IMR-90 (cell line): ENCODE measurements at regions not wholly inside any gene's neighbourhood (a gene's known extent, or its start where the extent isn't known, plus 50 kb on each side); places are given as distances from the start of the nearest gene placed in this dataset.

Experiments used
- ATAC-seq: fragments of 200-7000 bp; cut with Tn5 transposase; 2 replicates; pipeline ENCODE4 v1.9.1; 2020; ENCODE audit warnings: low read depth, mild to moderate bottlenecking, moderate library complexity
- BruUV-seq: library from RNA; stranded (reverse); fragments of 400-500 nt; replicated peaks from 2 replicates; lab custom pipeline; 2021; lab: Mats Ljungman, UMichigan
- CTCF ChIA-PET: fragments of 300-600 bp; formaldehyde crosslinking; extraction: SDS; loops from one replicate; lab custom pipeline; 2021; ENCODE audit warnings: antibody characterized with exemption; lab: Yijun Ruan, JAX
- POLR2A ChIA-PET: fragments of 300-600 bp; sonication (Branson Sonifier 250); formaldehyde crosslinking; loops from one replicate; lab custom pipeline; 2022; ENCODE audit warnings: antibody characterized with exemption; ENCODE audit not compliant: unreplicated experiment; lab: Charles Lee
- DNase-seq: peaks from one replicate; pipeline ENCODE4 v3.0.0; 2013
- H2AFZ ChIP-seq: replicated peaks from 2 replicates; pipeline ENCODE3; 2013; ENCODE audit warnings: low read length, mild to moderate bottlenecking; ENCODE audit not compliant: poor library complexity
- H2AK5ac ChIP-seq: 2 replicates; pipeline ENCODE4 v1.6.1; 2013; ENCODE audit warnings: low read depth, low read length, inconsistent platforms
- H2AK9ac ChIP-seq: replicated peaks from 2 replicates; pipeline ENCODE3; 2013; ENCODE audit warnings: mild to moderate bottlenecking, low read depth, low read length, moderate library complexity; ENCODE audit not compliant: poor library complexity
- H2BK120ac ChIP-seq: 2 replicates; pipeline ENCODE4 v1.6.1; 2013; ENCODE audit warnings: low read depth, low read length, inconsistent platforms
- H2BK15ac ChIP-seq: 3 replicates; pipeline ENCODE4 v1.6.1; 2013; ENCODE audit warnings: low read depth, low read length, inconsistent platforms
- H2BK20ac ChIP-seq: 2 replicates; pipeline ENCODE4 v1.6.1; 2013; ENCODE audit warnings: low read depth, mild to moderate bottlenecking, inconsistent platforms, low read length, moderate library complexity
- H2BK5ac ChIP-seq: 2 replicates; pipeline ENCODE4 v1.6.1; 2013; ENCODE audit warnings: mild to moderate bottlenecking, low read depth, low read length, inconsistent platforms; ENCODE audit not compliant: poor library complexity, severe bottlenecking
- H3K14ac ChIP-seq: replicated peaks from 2 replicates; pipeline ENCODE4 v1.6.1; 2013; ENCODE audit warnings: low read depth, low read length, inconsistent platforms
- H3K18ac ChIP-seq: 2 replicates; pipeline ENCODE4 v1.6.1; 2013; ENCODE audit warnings: low read depth, low read length, control low read depth
- H3K23ac ChIP-seq: 2 replicates; pipeline ENCODE4 v1.6.1; 2013; ENCODE audit warnings: low read depth, low read length, inconsistent platforms
- H3K27ac ChIP-seq: 2 replicates; pipeline ENCODE4 v1.5.1; 2013; ENCODE audit warnings: mild to moderate bottlenecking, control low read depth, low read length; ENCODE audit not compliant: insufficient read depth
- H3K27me3 ChIP-seq: 2 replicates; pipeline ENCODE4 v1.6.1; 2013; ENCODE audit warnings: low read length; ENCODE audit not compliant: control insufficient read depth, insufficient read depth
- H3K36me3 ChIP-seq: 2 replicates; pipeline ENCODE4 v1.6.1; 2013; ENCODE audit warnings: low read length, mixed read lengths; ENCODE audit not compliant: control insufficient read depth, insufficient read depth
- H3K4ac ChIP-seq: 2 replicates; pipeline ENCODE4 v1.6.1; 2013; ENCODE audit warnings: low read depth, low read length, inconsistent platforms
- H3K4me1 ChIP-seq: 2 replicates; pipeline ENCODE4 v1.6.1; 2013; ENCODE audit warnings: low read length, mixed read lengths; ENCODE audit not compliant: control insufficient read depth, insufficient read depth
- H3K4me2 ChIP-seq: 2 replicates; pipeline ENCODE4 v1.6.1; 2013; ENCODE audit warnings: low read depth, mild to moderate bottlenecking, control low read depth, low read length, moderate library complexity
- H3K4me3 ChIP-seq: 2 replicates; pipeline ENCODE4 v1.5.1; 2013; ENCODE audit warnings: low read depth, mild to moderate bottlenecking, control low read depth, low read length, moderate library complexity; ENCODE audit not compliant: insufficient read depth
- H3K56ac ChIP-seq: 2 replicates; pipeline ENCODE4 v1.6.1; 2013; ENCODE audit warnings: low read length, inconsistent platforms; ENCODE audit not compliant: insufficient read depth; ENCODE audit errors: extremely low read depth
- H3K79me1 ChIP-seq, 2 experiments: 2 replicates each; pipeline ENCODE4 v1.6.1; 2013; ENCODE audit warnings: low read length in 2 of 2, inconsistent platforms in 1 of 2, low read depth in 1 of 2
- H3K9ac ChIP-seq: 2 replicates; pipeline ENCODE4 v1.6.1; 2013; ENCODE audit warnings: low read depth, low read length, control low read depth
- H3K9me1 ChIP-seq: 2 replicates; pipeline ENCODE4 v1.6.1; 2013; ENCODE audit warnings: low read length, inconsistent platforms; ENCODE audit not compliant: insufficient read depth
- H3K9me3 ChIP-seq: 2 replicates; pipeline ENCODE4 v1.6.1; 2013; ENCODE audit warnings: low read length; ENCODE audit not compliant: control insufficient read depth, insufficient read depth
- H4K20me1 ChIP-seq: 2 replicates; pipeline ENCODE4 v1.6.1; 2013; ENCODE audit warnings: low read length, inconsistent platforms; ENCODE audit not compliant: insufficient read depth
- H4K5ac ChIP-seq: 2 replicates; pipeline ENCODE4 v1.6.1; 2013; ENCODE audit warnings: mild to moderate bottlenecking, low read depth, low read length, control low read depth
- H4K8ac ChIP-seq, 2 experiments: 2 replicates each; pipeline ENCODE4 v1.6.1; 2013; ENCODE audit warnings: low read depth in 2 of 2, low read length in 2 of 2, control low read depth in 1 of 2, inconsistent platforms in 1 of 2
- H4K91ac ChIP-seq: 2 replicates; pipeline ENCODE4 v1.6.1; 2013; ENCODE audit warnings: low read depth, low read length, inconsistent platforms; ENCODE audit not compliant: insufficient read depth
- CEBPB ChIP-seq: IDR thresholded peaks from 2 replicates; pipeline ENCODE4 v1.6.1; 2012; ENCODE audit warnings: low read depth, low read length, improper control_type of control experiment
- WGBS, 2 experiments: methylation state at CpG; one replicate each; pipeline versions ENCODE4 v1.1.5 to v1.1.7; 2013; ENCODE audit warnings: missing lambda C conversion rate in 2 of 2; ENCODE audit not compliant: insufficient read length in 1 of 2; ENCODE audit errors: extremely low coverage in 2 of 2; 5-methylcytosine and 5-hydroxymethylcytosine counted together
- dilution Hi-C: fragments of 300-500 bp; cut with HindIII; formaldehyde crosslinking; loops from one replicate; pipeline ENCODE4 v1.14.3; 2018; ENCODE audit warnings: low sequenced_read_pairs; ENCODE audit not compliant: unreplicated experiment
- in situ Hi-C: fragments of 300-500 bp; cut with MboI; formaldehyde crosslinking; loops from 3 replicates; pipeline ENCODE4 v1.14.3; 2019; ENCODE audit warnings: low sequenced_read_pairs, inconsistent platforms, mixed read lengths
- intact Hi-C: fragments of 100-400 bp; cut with micrococcal nuclease; formaldehyde crosslinking; loops from 2 replicates; pipeline ENCODE4 v1.10.0; 2022

GRCh38 chr2:9707008-9707407 is 76.2 kb upstream of the YWHAQ start:
- Histone ChIP-seq H3K27ac (no peak overlapping the region), H3K9ac (no peak overlapping the region), H4K91ac (no peak overlapping the region), H3K9me3 (no peaks in the 10 kb centered on the region), H3K4me1 (peaks cover 12% of the 10 kb centered on the region), H3K4ac (no peak overlapping the region), H3K79me1 (0 out of 4 replicates have a peak, but pooled peaks cover 0 to 3% of the 10 kb centered on the region in 2 experiments), H3K27me3 (no peaks in the 10 kb centered on the region), H2BK120ac (no peak overlapping the region), H2BK5ac (no peak overlapping the region), H4K5ac (no peak overlapping the region), H2AK9ac (peak overlapping the region; percentile 56), H2AFZ (no peak overlapping the region), H3K4me2 (no peak overlapping the region), H2BK15ac (no peak overlapping the region), H3K14ac (no peak overlapping the region; the same call in 1 of the 2 replicates), H4K8ac (no peak overlapping the region), H3K9me1 (peaks cover 22% of the 10 kb centered on the region), H4K20me1 (peaks cover 3% of the 10 kb centered on the region; the same call in 1 of the 2 replicates), H2AK5ac (no peak overlapping the region), H3K56ac (no peak overlapping the region), H3K23ac (no peak overlapping the region), H3K18ac (no peak overlapping the region), H3K4me3 (no peak overlapping the region), H2BK20ac (no peak overlapping the region), H3K36me3 (no peaks in the 10 kb centered on the region)
- POLR2A ChIA-PET, result no interaction called here
- no peak for DNase-seq
- BruUV-seq, result no TSS peak
- CTCF ChIA-PET, result no interaction called here
- in situ Hi-C loops, result no loop called here
- 20% methylated on average over 2 of the region's 6 CpGs; no CpG with 5 or more reads in 1 of the 2 experiments for WGBS, 2 experiments
- no peak for TF ChIP-seq CEBPB
- intact Hi-C loops, result no loop called here
- dilution Hi-C loops, result no loop called here
- ATAC-seq, result no peak
